CD14-positive monocyte (primary cell): ENCODE measurements at regions not wholly inside any gene's neighbourhood (a gene's known extent, or its start where the extent isn't known, plus 50 kb on each side); places are given as distances from the start of the nearest gene placed in this dataset.

ENCODE experiments used
- DNase-seq, 3 donors: peaks; one replicate each; pipeline ENCODE4 v3.0.0-alpha.2; 2011 to 2022
- H2AFZ ChIP-seq: 2 replicates; pipeline ENCODE4 v1.6.0; 2012; ENCODE audit warnings: mild to moderate bottlenecking, low read depth, low read length, inconsistent platforms; ENCODE audit not compliant: insufficient read depth, poor library complexity, severe bottlenecking
- H3K27ac ChIP-seq, 2 donors: 1 replicate in 1 of 2; 2 replicates in 1 of 2; pipeline ENCODE4 v1.5.1; 2012 to 2013; ENCODE audit warnings: low read length in 2 of 2, control low read depth in 1 of 2, inconsistent platforms in 1 of 2, low read depth in 1 of 2, mild to moderate bottlenecking in 1 of 2
- H3K27me3 ChIP-seq, 2 donors: one replicate each; pipeline versions ENCODE4 v1.6.0 to v1.6.1; 2011 to 2013; ENCODE audit warnings: low read length in 2 of 2; ENCODE audit not compliant: control insufficient read depth in 2 of 2, insufficient read depth in 2 of 2
- H3K36me3 ChIP-seq, 2 donors: replicated peaks in 1 of 2; 1 replicate in 1 of 2; 2 replicates in 1 of 2; pipeline versions ENCODE4 v1.5.1 to v1.6.1; 2012 to 2013; ENCODE audit warnings: low read length in 2 of 2, control low read depth in 1 of 2, inconsistent platforms in 1 of 2, mild to moderate bottlenecking in 1 of 2; ENCODE audit not compliant: insufficient read depth in 2 of 2, control insufficient read depth in 1 of 2
- H3K4me1 ChIP-seq, 2 donors: 1 replicate in 1 of 2; 2 replicates in 1 of 2; pipeline versions ENCODE4 v1.5.1 to v1.6.1; 2012 to 2013; ENCODE audit warnings: low read length in 2 of 2, control low read depth in 1 of 2, inconsistent platforms in 1 of 2, mild to moderate bottlenecking in 1 of 2, moderate library complexity in 1 of 2; ENCODE audit not compliant: insufficient read depth in 2 of 2, control insufficient read depth in 1 of 2
- H3K4me2 ChIP-seq: replicated peaks from 2 replicates; pipeline ENCODE3; 2012; ENCODE audit warnings: low read length, moderate library complexity, mild to moderate bottlenecking; ENCODE audit not compliant: poor library complexity, severe bottlenecking; ENCODE audit errors: extremely low read depth
- H3K4me3 ChIP-seq, 3 experiments: fragments of 200-600 bp in 1 of 3; sonication (generic) in 1 of 3; replicated peaks in 1 of 3; 1 replicate in 2 of 3; 2 replicates in 1 of 3; pipeline ENCODE4 v1.5.1; 2011 to 2013; ENCODE audit warnings: low read length in 3 of 3, mild to moderate bottlenecking in 3 of 3, control low read depth in 2 of 3, low read depth in 2 of 3, inconsistent platforms in 1 of 3, moderate library complexity in 1 of 3
- H3K79me2 ChIP-seq: 2 replicates; pipeline ENCODE4 v1.6.0; 2012; ENCODE audit warnings: mild to moderate bottlenecking, control low read depth, inconsistent platforms, low read length, moderate library complexity; ENCODE audit not compliant: insufficient read depth
- H3K9ac ChIP-seq: 2 replicates; pipeline ENCODE4 v1.6.0; 2017; ENCODE audit warnings: low read length, mild to moderate bottlenecking; ENCODE audit not compliant: insufficient read depth, poor library complexity, severe bottlenecking
- H3K9me3 ChIP-seq, 2 donors: replicated peaks in 1 of 2; 1 replicate in 1 of 2; 2 replicates in 1 of 2; pipeline versions ENCODE4 v1.5.1 to v1.6.1; 2012 to 2013; ENCODE audit warnings: low read length in 2 of 2, control low read depth in 1 of 2; ENCODE audit not compliant: control insufficient read depth in 1 of 2, insufficient read depth in 1 of 2
- H4K20me1 ChIP-seq: 2 replicates; pipeline ENCODE4 v1.6.0; 2012; ENCODE audit warnings: mild to moderate bottlenecking, low read length, control low read depth, moderate library complexity; ENCODE audit not compliant: insufficient read depth
- H3K27ac Mint-ChIP-seq, 7 donors: one replicate each; pipeline ENCODE4 v1.8.0; 2020; ENCODE audit warnings: mild to moderate bottlenecking in 7 of 7, mixed read lengths in 7 of 7, moderate library complexity in 6 of 7, inconsistent platforms in 2 of 7
- H3K27me3 Mint-ChIP-seq, 3 donors: one replicate each; pipeline ENCODE4 v1.8.0; 2021 to 2022; ENCODE audit warnings: low read depth in 3 of 3, mild to moderate bottlenecking in 3 of 3, mixed read lengths in 3 of 3, moderate library complexity in 3 of 3, inconsistent platforms in 1 of 3
- H3K36me3 Mint-ChIP-seq, 2 donors: one replicate each; pipeline ENCODE4 v1.8.0; 2020; ENCODE audit warnings: mixed read lengths in 2 of 2, inconsistent platforms in 1 of 2, mild to moderate bottlenecking in 1 of 2
- H3K4me1 Mint-ChIP-seq: one replicate; pipeline ENCODE4 v1.8.0; 2020; ENCODE audit warnings: mild to moderate bottlenecking, mixed read lengths
- H3K4me3 Mint-ChIP-seq, 2 donors: one replicate each; pipeline ENCODE4 v1.8.0; 2020; ENCODE audit warnings: mild to moderate bottlenecking in 2 of 2, mixed read lengths in 2 of 2, moderate library complexity in 1 of 2
- H3K9me3 Mint-ChIP-seq, 7 donors: one replicate each; pipeline ENCODE4 v1.8.0; 2020 to 2022; ENCODE audit warnings: mixed read lengths in 7 of 7, mild to moderate bottlenecking in 6 of 7, moderate library complexity in 6 of 7, inconsistent platforms in 2 of 7
- WGBS: methylation state at CpG from one replicate; pipeline ENCODE4 v1.1.5; 2013; ENCODE audit warnings: missing lambda C conversion rate; ENCODE audit not compliant: insufficient coverage; 5-methylcytosine and 5-hydroxymethylcytosine counted together
- intact Hi-C, 2 donors: fragments of 100-400 bp; cut with micrococcal nuclease; formaldehyde crosslinking; loops; one replicate each; pipeline versions ENCODE4 v1.15.0 to v1.15.1; 2023
- TF ChIP-seq, protein P1 (sequence below): fragments of 200-600 bp; IDR thresholded peaks from one replicate; pipeline ENCODE4 v1.8.0; 2022; ENCODE audit warnings: antibody characterized with exemption, mild to moderate bottlenecking

- H3K36me3 ChIP-seq = no peaks in the 10 kb centered on the region
- peaks cover 0 to 5% (median 3%) of the 10 kb centered on the region in 3 donors for H3K27me3 Mint-ChIP-seq
- H2AFZ ChIP-seq = no peak overlapping the region
- H3K4me2 ChIP-seq = no peak overlapping the region
- no peaks in the 10 kb centered on the region for H3K4me1 Mint-ChIP-seq
- H4K20me1 ChIP-seq = no peaks in the 10 kb centered on the region
- TF ChIP-seq, protein P1, sequence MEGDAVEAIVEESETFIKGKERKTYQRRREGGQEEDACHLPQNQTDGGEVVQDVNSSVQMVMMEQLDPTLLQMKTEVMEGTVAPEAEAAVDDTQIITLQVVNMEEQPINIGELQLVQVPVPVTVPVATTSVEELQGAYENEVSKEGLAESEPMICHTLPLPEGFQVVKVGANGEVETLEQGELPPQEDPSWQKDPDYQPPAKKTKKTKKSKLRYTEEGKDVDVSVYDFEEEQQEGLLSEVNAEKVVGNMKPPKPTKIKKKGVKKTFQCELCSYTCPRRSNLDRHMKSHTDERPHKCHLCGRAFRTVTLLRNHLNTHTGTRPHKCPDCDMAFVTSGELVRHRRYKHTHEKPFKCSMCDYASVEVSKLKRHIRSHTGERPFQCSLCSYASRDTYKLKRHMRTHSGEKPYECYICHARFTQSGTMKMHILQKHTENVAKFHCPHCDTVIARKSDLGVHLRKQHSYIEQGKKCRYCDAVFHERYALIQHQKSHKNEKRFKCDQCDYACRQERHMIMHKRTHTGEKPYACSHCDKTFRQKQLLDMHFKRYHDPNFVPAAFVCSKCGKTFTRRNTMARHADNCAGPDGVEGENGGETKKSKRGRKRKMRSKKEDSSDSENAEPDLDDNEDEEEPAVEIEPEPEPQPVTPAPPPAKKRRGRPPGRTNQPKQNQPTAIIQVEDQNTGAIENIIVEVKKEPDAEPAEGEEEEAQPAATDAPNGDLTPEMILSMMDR = no peak
- no peaks in the 10 kb centered on the region for H3K27me3 ChIP-seq
- peaks cover 0 to 4% (median 0%) of the 10 kb centered on the region in 7 donors for H3K9me3 Mint-ChIP-seq
- H3K9ac ChIP-seq = no peak overlapping the region
- WGBS = no CpG with 5 or more reads among the region's 5 CpGs
- H3K9me3 ChIP-seq = no peaks in the 10 kb centered on the region
- H3K27ac Mint-ChIP-seq = no peak overlapping the region
- H3K27ac ChIP-seq = no peak overlapping the region
- H3K4me3 Mint-ChIP-seq = no peak overlapping the region
- no peaks in the 10 kb centered on the region for H3K79me2 ChIP-seq
- DNase-seq = no peak
- H3K4me1 ChIP-seq = no peaks in the 10 kb centered on the region
- no peaks in the 10 kb centered on the region for H3K36me3 Mint-ChIP-seq
- no peak overlapping the region for H3K4me3 ChIP-seq
- intact Hi-C loops = no loop called here
Observed at GRCh38 chr5:175308701-175309100, 135.3 kb downstream of the DRD1 start.

DNA sequence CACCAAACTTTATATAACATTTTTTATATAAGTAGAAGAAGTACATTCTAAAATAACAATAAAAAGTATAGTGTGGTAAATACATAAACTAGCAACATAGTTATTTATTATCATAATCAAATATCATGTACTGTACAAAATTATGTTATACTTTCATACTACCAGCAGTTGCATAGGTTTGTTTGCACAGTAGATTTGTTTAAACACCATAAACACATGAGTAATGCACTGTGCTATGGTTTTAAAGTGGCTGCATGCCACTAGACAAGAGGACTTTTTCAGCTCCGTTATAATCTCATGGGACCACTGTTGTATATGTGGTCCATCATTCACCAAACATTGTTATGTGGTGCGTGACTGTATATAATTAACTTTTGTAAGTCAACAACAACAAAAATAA is 137.6 kb downstream of the DRD1 start:
- Histone ChIP-seq H3K36me3 (no peaks in the 10 kb centered on the region), H4K20me1 (no peaks in the 10 kb centered on the region), H3K4me3 (no peak overlapping the region), H3K27me3 (no peaks in the 10 kb centered on the region), H3K4me1 (no peaks in the 10 kb centered on the region), H3K4me2 (no peak overlapping the region), H3K9ac (no peak overlapping the region), H2AFZ (no peak overlapping the region), H3K27ac (no peak overlapping the region), H3K79me2 (no peaks in the 10 kb centered on the region), H3K9me3 (no peaks in the 10 kb centered on the region)
- H3K27ac Mint-ChIP-seq = no peak overlapping the region
- DNase-seq = no peak
- WGBS = no CpG with 5 or more reads among the region's 2 CpGs
- intact Hi-C loops = no loop called here
- peaks cover 0 to 3% (median 0%) of the 10 kb centered on the region in 7 donors for H3K9me3 Mint-ChIP-seq
- H3K4me3 Mint-ChIP-seq = no peak overlapping the region
- TF ChIP-seq, protein P1 = no peak
- peaks cover 3 to 5% (median 3%) of the 10 kb centered on the region in 3 donors for H3K27me3 Mint-ChIP-seq
- no peaks in the 10 kb centered on the region for H3K36me3 Mint-ChIP-seq
- H3K4me1 Mint-ChIP-seq = no peaks in the 10 kb centered on the region
